ENCODE measurements at regions not wholly inside any gene's neighbourhood (a gene's known extent, or its start where the extent isn't known, plus 50 kb on each side); places are given as distances from the start of the nearest gene placed in this dataset.

DNA sequence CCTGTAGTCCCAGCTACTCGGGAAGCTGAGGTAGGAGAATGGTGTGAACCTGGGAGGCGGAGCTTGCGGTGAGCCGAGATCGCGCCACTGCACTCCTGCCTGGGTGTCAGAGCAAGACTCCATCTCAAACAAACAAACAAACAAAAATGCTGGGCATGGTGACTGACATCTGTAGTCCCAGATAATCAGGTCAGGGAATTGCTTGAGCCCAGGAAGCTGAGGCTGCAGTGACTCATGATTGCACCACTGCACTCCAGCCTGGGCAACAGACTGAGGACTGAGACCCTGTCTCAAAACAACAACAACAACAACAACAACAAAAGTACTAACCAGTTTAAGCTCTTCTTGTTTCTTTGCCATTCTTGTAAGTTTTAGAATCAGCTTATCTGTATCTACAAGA, 383.0 kb upstream of the PMFBP1 start (continued):
- TF ChIP-seq, protein P1, sequence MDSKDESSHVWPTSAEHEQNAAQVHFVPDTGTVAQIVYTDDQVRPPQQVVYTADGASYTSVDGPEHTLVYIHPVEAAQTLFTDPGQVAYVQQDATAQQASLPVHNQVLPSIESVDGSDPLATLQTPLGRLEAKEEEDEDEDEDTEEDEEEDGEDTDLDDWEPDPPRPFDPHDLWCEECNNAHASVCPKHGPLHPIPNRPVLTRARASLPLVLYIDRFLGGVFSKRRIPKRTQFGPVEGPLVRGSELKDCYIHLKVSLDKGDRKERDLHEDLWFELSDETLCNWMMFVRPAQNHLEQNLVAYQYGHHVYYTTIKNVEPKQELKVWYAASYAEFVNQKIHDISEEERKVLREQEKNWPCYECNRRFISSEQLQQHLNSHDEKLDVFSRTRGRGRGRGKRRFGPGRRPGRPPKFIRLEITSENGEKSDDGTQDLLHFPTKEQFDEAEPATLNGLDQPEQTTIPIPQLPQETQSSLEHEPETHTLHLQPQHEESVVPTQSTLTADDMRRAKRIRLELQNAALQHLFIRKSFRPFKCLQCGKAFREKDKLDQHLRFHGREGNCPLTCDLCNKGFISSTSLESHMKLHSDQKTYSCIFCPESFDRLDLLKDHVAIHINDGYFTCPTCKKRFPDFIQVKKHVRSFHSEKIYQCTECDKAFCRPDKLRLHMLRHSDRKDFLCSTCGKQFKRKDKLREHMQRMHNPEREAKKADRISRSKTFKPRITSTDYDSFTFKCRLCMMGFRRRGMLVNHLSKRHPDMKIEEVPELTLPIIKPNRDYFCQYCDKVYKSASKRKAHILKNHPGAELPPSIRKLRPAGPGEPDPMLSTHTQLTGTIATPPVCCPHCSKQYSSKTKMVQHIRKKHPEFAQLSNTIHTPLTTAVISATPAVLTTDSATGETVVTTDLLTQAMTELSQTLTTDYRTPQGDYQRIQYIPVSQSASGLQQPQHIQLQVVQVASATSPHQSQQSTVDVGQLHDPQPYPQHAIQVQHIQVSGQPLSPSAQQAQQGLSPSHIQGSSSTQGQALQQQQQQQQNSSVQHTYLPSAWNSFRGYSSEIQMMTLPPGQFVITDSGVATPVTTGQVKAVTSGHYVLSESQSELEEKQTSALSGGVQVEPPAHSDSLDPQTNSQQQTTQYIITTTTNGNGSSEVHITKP (IDR thresholded peaks at IDR 0.05; ENCODE audit: partially characterized antibody), result peak; percentile 19
- no peak for TF ChIP-seq TAF7 (tag; IDR thresholded peaks at IDR 0.05)
- TF ChIP-seq, protein P2, sequence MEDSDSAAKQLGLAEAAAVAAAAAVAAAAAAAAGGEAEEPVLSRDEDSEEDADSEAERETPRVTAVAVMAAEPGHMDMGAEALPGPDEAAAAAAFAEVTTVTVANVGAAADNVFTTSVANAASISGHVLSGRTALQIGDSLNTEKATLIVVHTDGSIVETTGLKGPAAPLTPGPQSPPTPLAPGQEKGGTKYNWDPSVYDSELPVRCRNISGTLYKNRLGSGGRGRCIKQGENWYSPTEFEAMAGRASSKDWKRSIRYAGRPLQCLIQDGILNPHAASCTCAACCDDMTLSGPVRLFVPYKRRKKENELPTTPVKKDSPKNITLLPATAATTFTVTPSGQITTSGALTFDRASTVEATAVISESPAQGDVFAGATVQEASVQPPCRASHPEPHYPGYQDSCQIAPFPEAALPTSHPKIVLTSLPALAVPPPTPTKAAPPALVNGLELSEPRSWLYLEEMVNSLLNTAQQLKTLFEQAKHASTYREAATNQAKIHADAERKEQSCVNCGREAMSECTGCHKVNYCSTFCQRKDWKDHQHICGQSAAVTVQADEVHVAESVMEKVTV (CRISPR knock-in tag; IDR thresholded peaks at IDR 0.05), result no peak
- TF ChIP-seq, protein P3, sequence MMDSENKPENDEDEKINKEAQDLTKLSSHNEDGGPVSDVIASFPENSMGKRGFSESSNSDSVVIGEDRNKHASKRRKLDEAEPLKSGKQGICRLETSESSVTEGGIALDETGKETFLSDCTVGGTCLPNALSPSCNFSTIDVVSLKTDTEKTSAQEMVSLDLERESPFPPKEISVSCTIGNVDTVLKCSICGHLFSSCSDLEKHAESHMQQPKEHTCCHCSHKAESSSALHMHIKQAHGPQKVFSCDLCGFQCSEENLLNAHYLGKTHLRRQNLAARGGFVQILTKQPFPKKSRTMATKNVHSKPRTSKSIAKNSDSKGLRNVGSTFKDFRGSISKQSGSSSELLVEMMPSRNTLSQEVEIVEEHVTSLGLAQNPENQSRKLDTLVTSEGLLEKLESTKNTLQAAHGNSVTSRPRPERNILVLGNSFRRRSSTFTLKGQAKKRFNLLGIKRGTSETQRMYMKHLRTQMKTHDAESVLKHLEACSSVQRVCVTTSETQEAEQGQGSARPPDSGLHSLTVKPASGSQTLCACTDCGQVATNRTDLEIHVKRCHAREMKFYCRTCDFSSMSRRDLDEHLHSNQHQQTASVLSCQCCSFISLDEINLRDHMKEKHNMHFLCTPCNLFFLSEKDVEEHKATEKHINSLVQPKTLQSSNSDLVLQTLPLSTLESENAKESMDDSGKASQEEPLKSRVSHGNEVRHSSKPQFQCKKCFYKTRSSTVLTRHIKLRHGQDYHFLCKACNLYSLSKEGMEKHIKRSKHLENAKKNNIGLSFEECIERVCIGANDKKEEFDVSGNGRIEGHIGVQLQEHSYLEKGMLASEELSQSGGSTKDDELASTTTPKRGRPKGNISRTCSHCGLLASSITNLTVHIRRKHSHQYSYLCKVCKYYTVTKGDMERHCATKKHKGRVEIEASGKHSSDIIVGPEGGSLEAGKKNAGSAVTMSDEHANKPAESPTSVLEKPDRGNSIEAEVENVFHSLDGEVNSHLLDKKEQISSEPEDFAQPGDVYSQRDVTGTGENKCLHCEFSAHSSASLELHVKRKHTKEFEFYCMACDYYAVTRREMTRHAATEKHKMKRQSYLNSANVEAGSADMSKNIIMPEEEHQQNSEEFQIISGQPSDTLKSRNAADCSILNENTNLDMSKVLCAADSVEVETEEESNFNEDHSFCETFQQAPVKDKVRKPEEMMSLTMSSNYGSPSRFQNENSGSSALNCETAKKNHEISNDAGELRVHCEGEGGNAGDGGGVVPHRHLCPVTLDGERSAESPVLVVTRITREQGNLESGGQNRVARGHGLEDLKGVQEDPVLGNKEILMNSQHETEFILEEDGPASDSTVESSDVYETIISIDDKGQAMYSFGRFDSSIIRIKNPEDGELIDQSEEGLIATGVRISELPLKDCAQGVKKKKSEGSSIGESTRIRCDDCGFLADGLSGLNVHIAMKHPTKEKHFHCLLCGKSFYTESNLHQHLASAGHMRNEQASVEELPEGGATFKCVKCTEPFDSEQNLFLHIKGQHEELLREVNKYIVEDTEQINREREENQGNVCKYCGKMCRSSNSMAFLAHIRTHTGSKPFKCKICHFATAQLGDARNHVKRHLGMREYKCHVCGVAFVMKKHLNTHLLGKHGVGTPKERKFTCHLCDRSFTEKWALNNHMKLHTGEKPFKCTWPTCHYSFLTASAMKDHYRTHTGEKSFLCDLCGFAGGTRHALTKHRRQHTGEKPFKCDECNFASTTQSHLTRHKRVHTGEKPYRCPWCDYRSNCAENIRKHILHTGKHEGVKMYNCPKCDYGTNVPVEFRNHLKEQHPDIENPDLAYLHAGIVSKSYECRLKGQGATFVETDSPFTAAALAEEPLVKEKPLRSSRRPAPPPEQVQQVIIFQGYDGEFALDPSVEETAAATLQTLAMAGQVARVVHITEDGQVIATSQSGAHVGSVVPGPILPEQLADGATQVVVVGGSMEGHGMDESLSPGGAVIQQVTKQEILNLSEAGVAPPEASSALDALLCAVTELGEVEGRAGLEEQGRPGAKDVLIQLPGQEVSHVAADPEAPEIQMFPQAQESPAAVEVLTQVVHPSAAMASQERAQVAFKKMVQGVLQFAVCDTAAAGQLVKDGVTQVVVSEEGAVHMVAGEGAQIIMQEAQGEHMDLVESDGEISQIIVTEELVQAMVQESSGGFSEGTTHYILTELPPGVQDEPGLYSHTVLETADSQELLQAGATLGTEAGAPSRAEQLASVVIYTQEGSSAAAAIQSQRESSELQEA (IDR thresholded peaks at IDR 0.05; ENCODE audit: low read depth), result no peak
- TF ChIP-seq, protein P4, sequence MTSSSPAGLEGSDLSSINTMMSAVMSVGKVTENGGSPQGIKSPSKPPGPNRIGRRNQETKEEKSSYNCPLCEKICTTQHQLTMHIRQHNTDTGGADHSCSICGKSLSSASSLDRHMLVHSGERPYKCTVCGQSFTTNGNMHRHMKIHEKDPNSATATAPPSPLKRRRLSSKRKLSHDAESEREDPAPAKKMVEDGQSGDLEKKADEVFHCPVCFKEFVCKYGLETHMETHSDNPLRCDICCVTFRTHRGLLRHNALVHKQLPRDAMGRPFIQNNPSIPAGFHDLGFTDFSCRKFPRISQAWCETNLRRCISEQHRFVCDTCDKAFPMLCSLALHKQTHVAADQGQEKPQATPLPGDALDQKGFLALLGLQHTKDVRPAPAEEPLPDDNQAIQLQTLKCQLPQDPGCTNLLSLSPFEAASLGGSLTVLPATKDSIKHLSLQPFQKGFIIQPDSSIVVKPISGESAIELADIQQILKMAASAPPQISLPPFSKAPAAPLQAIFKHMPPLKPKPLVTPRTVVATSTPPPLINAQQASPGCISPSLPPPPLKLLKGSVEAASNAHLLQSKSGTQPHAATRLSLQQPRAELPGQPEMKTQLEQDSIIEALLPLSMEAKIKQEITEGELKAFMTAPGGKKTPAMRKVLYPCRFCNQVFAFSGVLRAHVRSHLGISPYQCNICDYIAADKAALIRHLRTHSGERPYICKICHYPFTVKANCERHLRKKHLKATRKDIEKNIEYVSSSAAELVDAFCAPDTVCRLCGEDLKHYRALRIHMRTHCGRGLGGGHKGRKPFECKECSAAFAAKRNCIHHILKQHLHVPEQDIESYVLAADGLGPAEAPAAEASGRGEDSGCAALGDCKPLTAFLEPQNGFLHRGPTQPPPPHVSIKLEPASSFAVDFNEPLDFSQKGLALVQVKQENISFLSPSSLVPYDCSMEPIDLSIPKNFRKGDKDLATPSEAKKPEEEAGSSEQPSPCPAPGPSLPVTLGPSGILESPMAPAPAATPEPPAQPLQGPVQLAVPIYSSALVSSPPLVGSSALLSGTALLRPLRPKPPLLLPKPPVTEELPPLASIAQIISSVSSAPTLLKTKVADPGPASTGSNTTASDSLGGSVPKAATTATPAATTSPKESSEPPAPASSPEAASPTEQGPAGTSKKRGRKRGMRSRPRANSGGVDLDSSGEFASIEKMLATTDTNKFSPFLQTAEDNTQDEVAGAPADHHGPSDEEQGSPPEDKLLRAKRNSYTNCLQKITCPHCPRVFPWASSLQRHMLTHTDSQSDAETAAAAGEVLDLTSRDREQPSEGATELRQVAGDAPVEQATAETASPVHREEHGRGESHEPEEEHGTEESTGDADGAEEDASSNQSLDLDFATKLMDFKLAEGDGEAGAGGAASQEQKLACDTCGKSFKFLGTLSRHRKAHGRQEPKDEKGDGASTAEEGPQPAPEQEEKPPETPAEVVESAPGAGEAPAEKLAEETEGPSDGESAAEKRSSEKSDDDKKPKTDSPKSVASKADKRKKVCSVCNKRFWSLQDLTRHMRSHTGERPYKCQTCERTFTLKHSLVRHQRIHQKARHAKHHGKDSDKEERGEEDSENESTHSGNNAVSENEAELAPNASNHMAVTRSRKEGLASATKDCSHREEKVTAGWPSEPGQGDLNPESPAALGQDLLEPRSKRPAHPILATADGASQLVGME (CRISPR knock-in tag; IDR thresholded peaks at IDR 0.05), result no peak
- peak; percentile 53 to 62 for TF ChIP-seq TRIM24 (IDR thresholded peaks at IDR 0.05)
- TF ChIP-seq POLR2H (tag; IDR thresholded peaks at IDR 0.05; ENCODE audit: low read depth), result no peak

Measured in K562 (cell line).